Mesothelial cell of epicardium (in vitro differentiated cells): ENCODE measurements at regions not wholly inside any gene's neighbourhood (a gene's known extent, or its start where the extent isn't known, plus 50 kb on each side); places are given as distances from the start of the nearest gene placed in this dataset.

Source experiments
- DNase-seq, 2 experiments: peaks; one replicate each; pipeline ENCODE4 v3.0.0; 2021; ENCODE audit warnings: low spot score in 2 of 2; ENCODE audit not compliant: unreplicated experiment in 2 of 2
- H3K27ac Mint-ChIP-seq: 2 replicates; pipeline ENCODE4 v1.8.0; 2021; ENCODE audit warnings: mixed read lengths
- H3K27me3 Mint-ChIP-seq: 2 replicates; pipeline ENCODE4 v1.8.0; 2021; ENCODE audit warnings: low read depth, mixed read lengths
- H3K36me3 Mint-ChIP-seq: 2 replicates; pipeline ENCODE4 v1.8.0; 2021; ENCODE audit warnings: mixed read lengths
- H3K4me1 Mint-ChIP-seq: 2 replicates; pipeline ENCODE4 v1.8.0; 2021; ENCODE audit warnings: mixed read lengths
- H3K4me3 Mint-ChIP-seq: 2 replicates; pipeline ENCODE4 v1.8.0; 2021; ENCODE audit warnings: mild to moderate bottlenecking, moderate library complexity, mixed read lengths
- H3K9me3 Mint-ChIP-seq: 2 replicates; pipeline ENCODE4 v1.8.0; 2021; ENCODE audit warnings: mixed read lengths
- TF ChIP-seq, protein P1 (sequence below): fragments of 200-600 bp; sonication (generic); IDR thresholded peaks from one replicate; pipeline ENCODE4 v1.5.0; 2021; ENCODE audit warnings: antibody characterized with exemption; ENCODE audit not compliant: unreplicated experiment

DNA sequence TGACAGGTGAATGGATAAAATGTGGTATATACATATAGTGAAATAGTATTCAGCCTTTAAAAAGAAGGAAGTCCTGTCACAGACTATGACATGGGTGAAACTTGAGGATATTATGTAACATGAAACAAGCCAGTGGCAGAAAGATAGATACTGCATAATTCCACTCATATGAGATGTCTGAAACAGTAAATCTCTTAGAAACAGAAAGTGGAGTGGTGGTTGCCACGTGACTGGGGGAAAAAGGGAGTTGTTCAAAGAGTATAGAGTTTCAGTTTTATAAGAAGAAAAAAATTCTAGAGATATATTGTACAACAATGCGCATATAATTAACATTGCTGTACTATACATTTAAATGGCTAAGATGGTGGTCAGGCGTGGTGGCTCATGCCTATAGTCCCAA lies 178.2 kb upstream of the ATP5MC3 start:
- Mint-ChIP-seq H3K36me3 (no peaks in the 10 kb centered on the region), H3K27me3 (peaks cover 89% of the 10 kb centered on the region), H3K4me3 (no peak overlapping the region), H3K27ac (no peak overlapping the region), H3K9me3 (peaks cover 8% of the 10 kb centered on the region), H3K4me1 (no peaks in the 10 kb centered on the region)
- TF ChIP-seq, protein P1, sequence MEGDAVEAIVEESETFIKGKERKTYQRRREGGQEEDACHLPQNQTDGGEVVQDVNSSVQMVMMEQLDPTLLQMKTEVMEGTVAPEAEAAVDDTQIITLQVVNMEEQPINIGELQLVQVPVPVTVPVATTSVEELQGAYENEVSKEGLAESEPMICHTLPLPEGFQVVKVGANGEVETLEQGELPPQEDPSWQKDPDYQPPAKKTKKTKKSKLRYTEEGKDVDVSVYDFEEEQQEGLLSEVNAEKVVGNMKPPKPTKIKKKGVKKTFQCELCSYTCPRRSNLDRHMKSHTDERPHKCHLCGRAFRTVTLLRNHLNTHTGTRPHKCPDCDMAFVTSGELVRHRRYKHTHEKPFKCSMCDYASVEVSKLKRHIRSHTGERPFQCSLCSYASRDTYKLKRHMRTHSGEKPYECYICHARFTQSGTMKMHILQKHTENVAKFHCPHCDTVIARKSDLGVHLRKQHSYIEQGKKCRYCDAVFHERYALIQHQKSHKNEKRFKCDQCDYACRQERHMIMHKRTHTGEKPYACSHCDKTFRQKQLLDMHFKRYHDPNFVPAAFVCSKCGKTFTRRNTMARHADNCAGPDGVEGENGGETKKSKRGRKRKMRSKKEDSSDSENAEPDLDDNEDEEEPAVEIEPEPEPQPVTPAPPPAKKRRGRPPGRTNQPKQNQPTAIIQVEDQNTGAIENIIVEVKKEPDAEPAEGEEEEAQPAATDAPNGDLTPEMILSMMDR, result no peak
- DNase-seq, result no peak

DNA sequence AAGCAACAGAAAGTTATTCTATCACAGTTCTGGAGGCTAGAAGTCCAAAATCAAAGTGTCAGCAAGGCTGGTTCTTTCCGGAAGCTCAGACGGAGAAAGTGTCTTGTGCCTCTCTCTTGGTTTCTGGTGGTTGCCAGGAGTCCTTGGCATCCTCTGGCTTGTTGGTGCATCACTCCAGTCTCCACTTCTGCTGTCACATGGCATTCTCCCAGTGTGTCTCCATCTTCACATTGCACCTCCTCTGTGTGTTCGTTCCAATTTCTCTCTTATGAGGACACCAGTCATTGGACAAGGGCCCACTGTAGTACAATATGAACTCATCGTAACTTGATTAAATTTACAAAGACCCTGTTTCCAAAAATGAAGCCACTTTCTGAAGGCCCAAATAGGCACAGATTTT lies 175.4 kb upstream of the ATP5MC3 start:
- H3K4me3 Mint-ChIP-seq, result no peak overlapping the region
- no peak overlapping the region for H3K27ac Mint-ChIP-seq
- no peaks in the 10 kb centered on the region for H3K36me3 Mint-ChIP-seq
- H3K9me3 Mint-ChIP-seq, result peaks cover 8% of the 10 kb centered on the region
- no peak for DNase-seq
- TF ChIP-seq, protein P1, result no peak
- peaks cover 84% of the 10 kb centered on the region for H3K27me3 Mint-ChIP-seq
- H3K4me1 Mint-ChIP-seq, result no peaks in the 10 kb centered on the region

DNA sequence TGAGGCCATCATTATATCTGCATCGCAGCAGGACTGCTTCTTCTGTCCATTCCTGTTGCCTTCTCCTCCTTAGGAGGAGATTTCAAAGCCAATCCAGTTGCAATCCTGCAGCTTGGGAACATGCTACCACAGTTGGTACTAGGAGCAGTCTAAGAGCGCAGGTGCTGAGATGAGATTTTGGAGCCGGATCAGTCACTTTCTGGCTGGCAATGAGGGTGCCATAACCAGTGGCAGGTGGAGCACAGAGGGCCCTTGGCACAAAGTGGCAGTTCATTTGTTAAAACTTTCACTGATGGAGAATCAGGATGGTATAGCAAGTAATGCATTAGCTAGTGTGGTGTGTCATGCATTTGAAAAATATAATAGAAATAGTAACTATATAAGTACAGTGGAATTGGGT lies 173.7 kb upstream of the ATP5MC3 start:
- H3K27ac Mint-ChIP-seq, result no peak overlapping the region
- H3K9me3 Mint-ChIP-seq, result peaks cover 8% of the 10 kb centered on the region
- H3K4me1 Mint-ChIP-seq, result no peaks in the 10 kb centered on the region
- peaks cover 81% of the 10 kb centered on the region for H3K27me3 Mint-ChIP-seq
- DNase-seq, result no peak
- TF ChIP-seq, protein P1, result no peak
- no peaks in the 10 kb centered on the region for H3K36me3 Mint-ChIP-seq
- H3K4me3 Mint-ChIP-seq, result no peak overlapping the region

DNA sequence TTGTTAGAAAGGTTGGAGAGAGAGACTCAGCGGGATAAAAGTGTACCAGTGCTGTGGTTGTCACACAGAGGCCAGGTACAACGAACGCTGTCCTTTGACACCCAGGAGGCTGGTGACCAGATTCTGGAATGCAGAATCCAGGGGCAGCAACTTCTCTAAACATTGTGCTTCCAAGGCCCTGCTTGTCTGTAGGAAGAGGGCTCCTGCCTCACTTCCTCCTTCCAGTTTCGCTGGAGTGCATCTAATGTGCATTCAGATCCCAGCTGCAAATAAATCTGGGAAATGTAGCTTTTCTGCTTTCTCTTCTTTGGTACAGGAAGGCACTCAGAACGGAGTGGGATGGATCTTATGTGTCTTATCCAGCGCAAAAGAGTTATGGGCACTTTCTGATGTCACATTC lies 171.8 kb upstream of the ATP5MC3 start:
- Mint-ChIP-seq H3K27ac (no peak overlapping the region), H3K9me3 (no peaks in the 10 kb centered on the region), H3K4me1 (no peaks in the 10 kb centered on the region), H3K27me3 (peaks cover 77% of the 10 kb centered on the region), H3K4me3 (no peak overlapping the region), H3K36me3 (no peaks in the 10 kb centered on the region)
- DNase-seq, result no peak
- TF ChIP-seq, protein P1, result no peak

DNA sequence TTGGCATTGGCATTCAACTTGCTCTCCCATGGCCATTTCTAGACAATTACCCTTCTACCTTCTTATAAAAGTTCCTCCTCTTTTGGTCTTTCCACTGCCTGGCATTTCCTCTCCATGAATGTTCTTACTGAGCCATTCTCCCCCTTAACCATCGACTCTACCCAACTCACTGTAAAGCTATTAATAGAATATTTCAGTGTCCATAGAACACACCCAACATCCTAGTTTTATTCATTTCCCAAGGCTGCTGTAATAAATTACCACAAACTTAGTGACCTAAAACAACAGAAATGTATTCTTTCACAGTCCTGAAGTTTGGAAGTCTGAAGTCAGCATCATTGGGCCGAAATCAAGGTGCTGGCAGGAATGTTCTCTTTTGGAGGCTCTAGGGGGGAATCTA lies 170.0 kb upstream of the ATP5MC3 start:
- Mint-ChIP-seq H3K4me1 (no peaks in the 10 kb centered on the region), H3K9me3 (no peaks in the 10 kb centered on the region), H3K36me3 (no peaks in the 10 kb centered on the region), H3K27ac (no peak overlapping the region), H3K27me3 (peaks cover 75% of the 10 kb centered on the region), H3K4me3 (no peak overlapping the region)
- no peak for DNase-seq
- TF ChIP-seq, protein P1, result no peak

DNA sequence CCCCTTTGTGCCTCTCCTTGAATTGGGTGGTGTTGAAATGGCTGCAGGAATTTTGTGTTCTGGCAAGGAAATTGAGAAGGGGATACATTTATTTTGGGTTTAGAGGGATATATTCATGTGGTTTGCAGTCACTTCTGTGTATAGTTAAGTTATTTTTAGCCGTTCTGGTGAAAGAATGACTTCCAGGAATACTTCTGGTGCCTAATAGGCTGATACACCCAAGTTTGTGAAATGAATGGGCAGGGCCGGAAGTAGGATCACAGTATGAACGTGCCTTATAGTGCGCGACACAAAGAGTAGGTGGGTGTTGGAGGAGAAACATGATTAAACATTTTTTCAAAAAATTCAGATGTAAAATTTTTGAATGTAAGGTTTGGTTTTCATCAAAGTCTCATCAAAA lies 168.6 kb upstream of the ATP5MC3 start:
- Mint-ChIP-seq H3K27ac (no peak overlapping the region), H3K36me3 (no peaks in the 10 kb centered on the region), H3K27me3 (peaks cover 68% of the 10 kb centered on the region), H3K4me1 (no peaks in the 10 kb centered on the region), H3K4me3 (no peak overlapping the region), H3K9me3 (no peaks in the 10 kb centered on the region)
- no peak for DNase-seq
- TF ChIP-seq, protein P1, result no peak
